Hematopoietic multipotent progenitor cell treated with erythropoietin and hydrocortisone succinate and interleukin-3 and kit ligand, for 8 days (in vitro differentiated cells): ENCODE measurements at regions not wholly inside any gene's neighbourhood (a gene's known extent, or its start where the extent isn't known, plus 50 kb on each side); places are given as distances from the start of the nearest gene placed in this dataset.
"Not testable (repeated sequence)": the region's sequence is repeated elsewhere in the genome, so short reads cannot be mapped to it uniquely, and the experiment has no call there.

ENCODE experiments used
- DNase-seq: peaks from one replicate; pipeline ENCODE4 v3.0.0-alpha.2; 2015

DNA sequence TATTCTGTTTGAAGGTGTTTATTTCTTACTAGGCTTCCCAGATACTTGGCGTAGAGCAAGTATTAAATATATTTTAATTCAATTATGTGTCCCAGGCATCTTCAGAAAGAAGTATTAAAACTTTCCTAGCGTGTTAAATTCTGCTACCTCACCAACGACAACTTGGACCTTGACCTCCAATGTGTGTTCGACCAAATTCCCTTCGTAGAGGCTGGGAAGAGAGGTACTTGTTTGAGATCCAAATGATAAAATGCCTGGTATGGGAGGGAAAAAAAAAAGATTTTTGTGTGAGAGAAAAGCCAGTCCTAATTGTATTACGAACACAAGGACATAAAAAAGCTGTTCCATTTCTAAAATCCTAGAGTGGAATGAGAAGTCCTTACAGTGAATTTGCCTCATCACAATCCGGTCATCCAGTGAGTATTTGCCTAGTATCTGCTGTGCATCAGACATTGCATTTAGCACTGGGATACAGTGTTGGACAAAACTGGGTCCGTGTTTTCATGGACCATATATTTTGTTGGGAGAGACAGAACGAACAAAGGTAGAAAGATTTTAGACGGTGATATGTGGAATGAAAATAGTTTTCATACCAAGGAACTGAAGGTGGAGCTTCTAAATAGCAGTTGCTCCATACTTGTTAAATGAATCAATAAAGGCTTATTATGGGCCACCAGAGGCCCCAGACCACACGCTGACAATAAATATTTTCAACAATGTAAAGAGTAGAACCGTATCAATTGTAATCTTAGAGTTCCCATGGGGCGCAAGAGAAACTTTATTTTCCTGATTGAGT is 103.1 kb downstream of the KIF4B start:
- no peak for DNase-seq

DNA sequence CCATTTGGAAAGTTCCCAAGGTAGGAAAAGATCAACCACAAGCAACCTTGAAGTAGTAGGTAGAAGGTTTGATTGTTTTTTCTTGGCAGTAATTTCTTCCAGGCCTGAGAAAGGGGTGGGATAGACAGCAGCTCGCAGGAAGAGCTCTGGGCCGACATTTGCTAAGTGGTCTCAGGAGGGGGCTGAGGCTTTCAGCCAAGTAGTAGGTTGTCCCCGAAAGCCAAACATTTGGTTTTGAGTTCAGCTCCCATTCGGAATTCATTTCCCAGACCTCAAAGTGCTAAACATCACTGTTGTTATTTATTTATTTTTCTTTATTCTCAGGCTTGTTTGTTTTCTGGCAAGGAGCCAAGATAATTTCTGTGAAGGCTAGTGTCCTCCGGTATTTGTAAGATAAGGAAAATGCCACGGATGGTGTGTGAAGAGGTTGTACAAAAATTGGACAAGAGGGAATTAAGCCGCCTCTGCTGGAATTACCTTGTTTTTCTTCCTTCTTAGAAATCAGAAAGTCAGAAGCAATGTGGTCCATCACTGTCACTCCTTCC is 112.1 kb downstream of the KIF4B start:
- no peak for DNase-seq

DNA sequence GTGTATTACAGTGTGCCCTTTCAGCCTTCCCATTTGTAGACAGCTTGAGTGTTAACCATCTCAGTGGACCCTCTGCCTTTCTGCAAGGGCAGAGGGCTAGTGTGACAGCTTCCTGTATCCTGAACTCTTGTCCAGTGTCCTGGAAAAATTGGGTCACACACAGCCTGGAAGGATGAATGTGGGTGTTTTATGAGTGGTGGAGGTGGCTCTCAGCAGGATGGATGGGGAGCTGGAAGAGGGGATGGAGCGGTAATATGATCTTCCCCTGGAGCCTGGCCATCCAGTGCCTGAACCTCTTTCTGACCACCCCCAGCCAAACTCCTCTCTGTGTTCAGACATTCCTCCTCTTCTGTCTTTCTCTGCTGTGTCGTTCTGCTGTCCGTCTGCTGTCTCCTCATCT is 113.0 kb downstream of the KIF4B start:
- DNase-seq: no peak

DNA sequence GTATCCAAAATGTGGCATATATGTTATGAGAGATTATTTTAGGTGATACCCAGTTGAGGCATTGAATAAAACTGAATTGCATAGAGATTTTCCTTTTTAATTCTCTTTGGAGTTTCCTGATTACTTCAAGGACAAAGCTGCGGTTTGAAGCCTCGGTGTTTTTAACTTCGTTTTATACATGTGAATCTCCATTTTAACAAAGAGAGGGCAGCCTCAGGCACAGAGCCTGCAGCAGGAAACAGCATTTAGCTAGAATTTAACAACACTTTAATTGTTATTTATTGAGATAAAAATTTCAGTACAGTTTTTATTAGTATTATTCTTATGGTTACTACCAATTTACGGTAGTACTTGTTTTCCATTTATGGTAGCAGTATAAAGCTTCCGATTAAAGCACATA is 114.0 kb downstream of the KIF4B start:
- no peak for DNase-seq

DNA sequence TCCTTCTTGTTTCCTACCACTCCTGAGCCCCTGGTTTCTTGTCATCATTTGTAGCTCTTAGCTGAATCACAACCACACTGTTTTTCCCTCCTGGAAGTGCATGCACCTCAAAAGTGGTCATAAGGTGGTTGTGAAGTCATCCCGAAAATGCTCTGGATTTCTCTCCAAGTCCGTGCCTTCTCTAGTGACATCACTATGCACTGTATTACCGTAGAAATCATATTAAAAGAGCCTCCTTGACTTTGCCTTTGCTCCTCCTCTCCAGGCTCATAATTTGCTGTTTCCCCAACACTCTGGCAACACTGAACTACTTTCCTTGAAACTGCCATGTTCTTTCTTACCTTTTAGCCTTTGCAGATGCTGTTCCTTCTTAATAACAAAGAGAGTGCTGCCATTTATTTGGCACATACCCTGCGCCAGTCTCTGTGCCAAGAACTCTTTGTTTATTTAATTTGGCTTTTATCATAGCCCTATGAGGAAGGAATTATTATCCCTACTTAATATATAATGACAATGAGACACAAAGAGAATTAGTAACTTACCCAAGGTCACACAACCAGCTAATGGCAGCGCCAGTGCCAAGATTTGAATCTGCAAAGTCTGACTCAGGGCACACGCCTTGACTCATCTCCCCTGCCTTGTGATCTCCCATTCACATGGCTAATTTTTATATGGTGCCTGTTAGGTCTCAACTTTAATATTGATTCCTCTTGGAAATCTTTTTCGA is 115.4 kb downstream of the KIF4B start:
- DNase-seq: no peak

DNA sequence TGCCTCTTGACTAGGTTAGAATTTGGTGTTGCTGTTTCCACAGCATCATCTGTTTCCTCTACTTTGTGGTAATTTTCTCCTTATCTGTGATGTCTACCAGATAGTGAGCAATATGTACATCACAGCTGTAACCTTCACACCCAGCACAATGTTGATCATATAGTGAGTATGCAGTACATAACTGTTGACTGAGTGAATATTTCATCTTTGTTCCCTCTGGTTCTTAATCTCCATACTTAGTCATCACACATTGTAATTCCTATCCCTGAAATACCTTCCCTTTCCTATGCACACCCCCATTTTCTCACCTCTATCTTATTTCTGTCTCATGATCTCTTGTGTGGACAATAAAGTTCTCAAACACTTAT is 115.9 kb downstream of the KIF4B start:
- DNase-seq: no peak

DNA sequence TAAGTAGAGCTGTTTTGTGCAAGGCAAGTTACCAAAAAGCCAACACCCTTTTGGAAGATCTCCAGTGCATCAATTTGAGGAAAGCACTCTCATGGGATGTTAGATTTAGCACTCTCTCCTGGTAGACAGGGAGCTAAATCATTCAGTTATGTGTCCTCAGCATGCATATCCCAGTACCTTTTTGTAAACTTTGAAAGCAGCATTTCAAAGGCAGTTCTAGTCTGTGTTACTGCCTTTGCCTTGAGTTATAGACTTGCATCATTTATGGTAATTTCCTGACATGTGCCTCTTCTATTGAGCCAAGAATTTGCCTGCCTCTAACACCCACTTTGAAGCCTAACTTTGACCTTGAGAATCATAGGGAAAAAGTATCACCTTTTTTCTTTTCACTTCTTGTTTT is 120.6 kb downstream of the KIF4B start:
- no peak for DNase-seq

DNA sequence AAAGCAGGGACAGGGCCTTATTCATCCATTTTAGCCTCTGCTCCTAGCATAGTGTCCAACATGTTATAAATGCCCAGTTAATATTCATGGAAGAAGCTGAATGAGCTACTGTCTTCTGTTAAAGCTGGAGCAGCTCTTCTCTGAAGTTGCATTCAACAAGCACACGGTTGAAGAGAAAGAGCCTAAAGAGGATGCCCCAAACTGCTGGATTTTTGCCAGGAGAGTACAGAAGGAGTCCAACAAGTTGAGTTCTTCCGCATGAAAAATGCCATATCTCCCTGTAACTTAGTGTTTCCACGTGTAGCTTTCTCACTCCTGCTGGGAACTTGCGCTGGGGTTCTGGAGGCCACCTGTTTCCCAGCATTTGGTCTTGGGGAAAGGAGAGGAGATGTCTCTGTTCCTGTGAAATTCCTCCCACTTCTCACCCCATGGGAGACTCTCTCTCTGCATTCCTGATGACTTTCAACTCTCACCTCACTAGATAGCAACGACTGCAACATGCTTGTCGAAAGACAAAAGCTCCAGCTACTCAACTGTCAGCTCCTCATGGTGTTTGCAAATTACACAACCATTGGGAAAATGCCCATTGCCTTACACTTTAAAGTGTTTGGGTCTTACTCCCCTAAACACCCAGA is 122.8 kb downstream of the KIF4B start:
- DNase-seq: no peak

DNA sequence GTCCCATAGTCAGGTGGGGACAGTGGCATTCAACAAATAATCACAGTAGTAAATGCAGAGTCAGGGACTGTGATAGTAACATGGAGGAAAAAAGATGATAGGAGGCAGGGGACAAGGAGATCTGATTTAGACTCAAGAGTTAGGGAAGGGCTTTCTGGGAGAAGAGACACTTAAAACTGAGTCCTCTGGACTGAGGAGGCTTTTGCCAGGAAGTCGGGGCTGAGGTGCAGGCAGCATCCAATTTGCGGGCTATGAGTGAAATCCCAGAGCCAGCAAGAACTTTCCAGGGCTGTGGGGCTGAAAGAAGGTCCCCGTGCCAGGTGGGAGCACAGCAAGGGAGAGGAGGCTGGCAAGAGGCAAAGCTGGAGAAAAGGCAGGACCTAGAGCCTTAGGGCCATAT is 124.1 kb downstream of the KIF4B start:
- no peak for DNase-seq

DNA sequence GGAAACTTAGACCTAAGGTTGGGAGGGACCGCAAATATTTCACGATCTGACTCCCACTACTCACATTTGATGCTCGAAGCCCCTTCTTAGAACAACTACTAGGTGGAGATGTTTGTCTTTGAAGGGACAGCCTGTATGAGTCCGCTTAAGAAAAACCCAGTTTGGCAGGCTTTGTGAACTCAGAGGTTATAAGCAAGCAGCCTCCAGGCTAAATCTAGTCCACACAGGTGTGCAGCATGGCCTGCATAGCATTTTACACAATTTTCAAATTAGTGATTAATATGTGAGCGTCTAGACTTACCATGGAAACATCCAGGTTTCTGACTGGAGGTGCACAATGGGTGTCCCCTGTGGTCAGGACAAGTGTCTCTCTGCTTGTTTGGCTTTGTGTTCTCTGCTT is 127.1 kb downstream of the KIF4B start:
- no peak for DNase-seq

DNA sequence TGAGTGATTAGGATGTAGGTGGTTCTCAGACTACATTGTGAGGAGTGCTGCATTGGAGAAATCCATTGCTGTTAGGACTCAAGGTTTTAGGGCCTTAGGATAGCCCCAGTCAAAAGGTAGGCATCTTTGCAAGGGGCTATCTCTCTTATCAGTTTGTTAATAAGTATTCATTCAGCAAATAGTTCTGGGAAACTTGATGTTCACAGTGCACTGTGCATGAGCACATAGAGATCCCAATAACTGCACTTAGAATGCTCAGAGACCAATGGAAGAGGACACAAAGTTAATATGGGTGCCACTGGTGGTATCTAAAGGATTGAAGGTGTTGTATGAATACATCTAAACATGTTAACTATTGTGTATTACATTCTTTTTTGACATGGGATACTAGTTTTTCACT is 131.4 kb downstream of the KIF4B start:
- no peak for DNase-seq

DNA sequence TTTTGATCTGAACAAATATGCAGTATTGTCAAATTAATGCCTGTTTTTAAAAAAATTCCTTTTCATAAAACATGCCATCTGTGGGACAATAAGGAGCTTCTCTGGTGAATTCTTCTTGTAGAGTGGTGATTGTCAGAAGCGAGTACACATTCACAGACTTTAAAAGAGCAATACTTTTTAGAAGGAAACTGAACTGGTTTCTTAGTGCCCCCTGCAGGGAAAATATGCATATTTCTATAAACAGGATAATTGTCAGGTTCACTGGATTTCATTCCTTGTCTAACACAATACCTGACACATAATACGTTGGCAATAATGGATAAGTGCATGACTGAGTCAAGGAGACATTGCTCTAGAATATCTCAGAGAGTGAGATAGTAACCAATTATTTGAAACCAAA is 133.7 kb downstream of the KIF4B start:
- peak; percentile 7 for DNase-seq

DNA sequence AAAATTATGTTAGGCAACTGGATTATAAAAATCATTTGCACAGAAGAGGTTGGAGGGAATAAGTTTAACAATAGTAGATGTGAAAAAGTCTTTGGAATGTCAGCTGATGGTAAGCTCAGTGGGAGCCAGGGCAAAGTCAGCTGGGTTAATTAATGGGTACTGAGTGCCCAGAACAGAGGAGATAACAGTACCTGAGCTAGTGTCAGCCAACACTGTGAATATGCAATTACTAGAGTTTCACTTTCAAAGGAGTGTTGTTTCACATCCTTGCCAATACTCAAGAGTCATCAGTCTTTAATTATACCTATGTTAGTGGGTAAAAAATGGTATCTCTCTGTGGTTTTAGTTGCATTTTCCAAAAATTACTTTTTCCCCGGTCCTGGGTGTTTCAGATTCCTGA is 135.1 kb downstream of the KIF4B start:
- no peak for DNase-seq

DNA sequence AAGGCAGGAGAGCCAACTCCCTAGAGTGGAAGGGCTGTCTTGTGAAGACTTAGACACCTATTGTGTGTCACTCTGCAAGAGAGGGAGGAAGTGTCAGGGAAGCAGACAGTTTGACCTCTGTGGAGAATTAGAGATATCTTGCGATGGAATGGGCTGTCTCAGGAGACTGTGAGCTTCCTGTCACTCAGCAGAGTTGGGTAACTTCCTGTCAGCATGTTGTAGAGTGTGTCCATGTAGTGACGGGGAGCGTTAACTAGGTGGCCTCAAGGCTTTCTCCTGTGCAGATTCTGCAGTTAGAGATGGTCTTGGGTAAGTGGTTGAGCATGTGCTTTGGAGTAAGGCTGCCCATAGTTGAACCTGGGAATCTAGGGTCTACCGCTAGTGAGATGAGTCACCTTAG is 136.5 kb downstream of the KIF4B start:
- no peak for DNase-seq

DNA sequence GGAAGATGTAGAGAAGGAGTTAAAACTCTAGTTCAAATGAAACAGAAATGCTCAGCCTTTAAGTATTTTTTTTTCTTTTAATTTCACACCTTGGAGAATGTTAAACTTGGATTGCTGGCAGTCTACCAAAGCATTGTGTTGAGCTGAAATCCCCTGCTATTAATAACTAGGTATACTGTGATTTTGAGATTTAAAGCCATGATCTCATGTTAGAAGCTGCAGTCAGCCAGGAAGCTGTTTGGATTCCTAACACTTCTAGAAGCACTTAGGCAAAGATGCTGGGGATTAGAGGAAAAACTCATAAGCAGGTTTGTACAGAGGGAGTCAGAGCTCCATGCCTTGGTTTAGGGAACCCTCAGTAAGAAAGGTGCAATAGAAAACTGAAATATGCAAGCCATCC is 141.4 kb downstream of the KIF4B start:
- DNase-seq: no peak

DNA sequence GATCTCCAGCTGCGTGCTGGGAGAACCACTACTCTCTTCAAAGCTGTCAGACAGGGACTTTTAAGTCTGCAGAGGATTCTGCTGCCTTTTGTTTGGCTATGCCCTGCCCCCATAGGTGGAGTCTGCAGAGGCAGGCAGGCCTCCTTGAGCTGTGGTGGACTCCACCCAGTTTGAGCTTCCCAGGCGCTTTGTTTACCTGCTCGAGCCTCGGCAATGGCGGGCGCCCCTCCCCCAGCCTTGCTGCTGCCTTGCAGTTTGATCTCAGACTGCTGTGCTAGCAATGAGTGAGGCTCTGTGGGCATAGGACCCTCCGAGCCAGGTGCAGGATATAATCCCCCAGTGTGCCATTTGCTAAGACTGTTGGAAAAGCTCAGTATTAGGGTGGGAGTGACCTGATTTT is 149.5 kb downstream of the KIF4B start:
- not testable (repeated sequence) for DNase-seq

DNA sequence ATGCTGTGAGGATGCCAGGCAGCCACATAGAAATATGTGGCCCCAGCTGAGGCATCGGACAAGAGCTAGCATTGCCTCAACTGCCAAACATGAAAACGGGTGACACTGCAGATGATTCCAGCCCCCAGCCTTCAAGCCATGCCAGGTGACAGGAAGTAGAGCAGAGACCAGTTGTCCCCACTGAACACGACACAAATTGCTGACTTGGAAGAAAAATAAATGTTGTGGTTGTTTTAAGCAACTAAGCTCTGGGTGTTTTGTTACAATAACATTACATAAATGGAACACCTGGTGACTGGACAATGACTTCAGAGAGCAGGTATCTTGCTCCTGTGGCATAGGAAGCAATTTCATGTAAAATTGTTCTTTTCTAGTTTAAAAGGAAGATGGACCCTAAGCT is 154.2 kb downstream of the KIF4B start:
- DNase-seq: no peak

DNA sequence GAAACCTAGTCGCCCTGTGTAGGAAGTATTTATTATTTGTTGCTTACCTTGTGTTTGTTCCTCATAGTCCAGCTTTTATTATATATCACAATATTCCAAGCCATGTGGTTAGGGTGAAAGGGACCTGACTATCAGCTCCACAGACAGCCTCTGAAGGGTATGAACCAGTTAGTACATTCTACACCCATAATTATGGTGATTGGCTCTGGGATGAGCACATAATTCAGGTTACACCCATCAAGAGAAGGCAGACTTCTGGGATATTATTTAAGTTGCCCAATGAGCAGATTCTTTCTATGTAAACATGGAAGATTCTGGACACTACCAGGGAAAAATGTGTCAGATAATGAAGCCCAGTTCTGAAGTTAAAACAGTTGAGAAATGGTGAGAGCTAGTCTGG is 168.0 kb downstream of the KIF4B start:
- no peak for DNase-seq

DNA sequence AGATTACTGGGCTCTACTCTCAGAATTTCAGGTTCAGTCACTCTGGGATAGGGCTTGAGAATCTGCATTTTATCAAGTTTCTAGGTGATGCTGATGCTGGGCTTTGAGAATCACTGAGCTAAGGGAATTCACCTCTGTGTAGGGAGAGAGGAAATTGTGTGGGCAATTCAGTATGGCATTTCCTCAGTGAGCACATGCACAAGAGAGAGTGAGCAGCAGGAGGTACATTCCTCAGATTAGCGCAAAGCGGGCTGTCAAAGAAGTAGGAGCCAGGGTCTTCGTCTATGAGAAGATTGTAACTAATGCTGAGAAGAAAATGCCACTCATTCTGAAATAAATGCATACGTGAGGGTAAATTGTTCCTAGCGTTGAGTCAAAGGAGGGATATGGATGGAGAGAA is 175.9 kb downstream of the KIF4B start:
- no peak for DNase-seq

DNA sequence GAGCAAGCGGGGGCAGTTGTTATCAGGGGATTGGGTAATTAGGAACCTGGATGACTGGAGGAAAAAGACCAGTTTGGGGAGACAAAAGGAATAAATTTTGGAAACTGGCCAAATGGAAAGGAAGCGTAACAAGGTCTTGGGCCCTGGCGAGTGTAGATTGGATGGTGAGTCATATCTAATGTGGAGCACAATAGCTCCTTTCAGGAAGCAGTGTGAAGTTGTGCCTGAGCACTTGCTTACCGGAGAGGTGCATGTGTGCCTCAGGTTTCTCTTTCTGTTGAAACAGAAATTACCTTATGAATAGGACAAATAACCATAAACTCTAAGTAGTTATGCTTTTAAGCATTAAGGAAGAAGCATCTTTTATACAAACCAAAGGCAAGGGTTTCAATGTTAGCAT is 176.4 kb downstream of the KIF4B start:
- DNase-seq: no peak

DNA sequence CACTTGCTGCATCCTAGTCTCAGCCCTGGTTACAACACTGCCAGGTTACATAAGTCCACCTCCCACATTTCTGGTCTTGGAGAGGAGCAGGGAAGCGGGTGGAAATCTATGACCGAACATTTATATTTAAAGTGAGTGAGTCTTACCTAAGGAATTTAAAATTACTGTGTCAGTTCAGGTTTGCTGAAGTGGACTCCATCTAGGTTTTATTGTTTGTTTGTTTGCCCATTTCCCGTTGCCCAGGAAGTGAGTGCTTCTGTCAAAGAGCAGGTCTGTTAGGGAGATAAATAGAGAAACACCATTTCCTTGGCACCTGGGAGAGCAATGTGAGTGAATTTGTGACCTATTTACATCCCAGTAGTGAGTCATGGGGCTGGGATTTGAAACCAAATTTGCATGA is 179.5 kb downstream of the KIF4B start:
- no peak for DNase-seq

DNA sequence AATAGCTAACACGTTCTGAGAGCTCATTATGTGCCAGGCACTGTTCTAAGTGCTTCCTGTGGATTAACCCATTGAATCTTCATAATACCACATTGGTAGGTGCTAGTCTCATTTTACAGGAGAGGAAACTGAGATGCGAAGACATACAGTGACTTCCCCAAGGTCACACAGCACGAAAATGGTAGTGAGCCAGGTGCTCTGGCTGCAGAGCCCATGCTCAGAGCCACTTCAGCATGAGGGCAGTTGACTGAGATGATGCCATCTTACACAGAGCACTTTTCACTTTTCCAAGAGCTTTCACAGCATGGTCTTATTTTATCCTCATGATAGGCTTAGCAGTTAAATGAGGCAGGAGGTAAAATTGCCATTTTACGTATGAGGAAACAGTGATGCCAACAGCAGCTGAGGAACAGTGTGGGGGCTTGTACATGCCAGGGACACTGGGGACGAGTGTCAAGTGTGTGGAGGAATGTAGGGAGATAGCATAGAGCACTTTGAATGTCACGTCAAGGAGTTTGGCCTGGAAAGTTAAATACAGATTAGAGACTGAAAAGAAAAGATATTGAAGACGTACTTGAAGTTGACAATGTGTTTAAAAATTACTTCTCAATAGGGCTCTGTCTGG is 180.0 kb downstream of the KIF4B start:
- DNase-seq: no peak

DNA sequence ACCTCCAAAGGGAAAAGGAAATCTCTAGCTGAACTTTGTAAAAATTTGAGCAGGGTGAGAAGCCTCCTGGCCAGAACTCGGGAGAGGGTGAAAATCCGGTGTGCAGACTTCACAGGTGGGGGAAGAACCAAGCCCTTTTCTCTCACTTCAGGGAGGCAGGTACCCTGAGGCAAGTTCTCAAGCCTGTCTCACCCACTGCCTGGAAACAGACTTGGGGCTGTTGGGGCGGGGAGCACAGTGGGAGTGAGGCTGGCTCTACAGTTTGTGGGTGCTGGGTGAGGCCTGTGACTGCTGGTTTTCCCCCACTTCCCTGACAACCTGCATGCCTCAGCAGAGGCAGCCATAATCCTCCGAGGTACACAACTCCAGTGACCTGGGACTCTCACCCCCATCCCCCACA is 187.1 kb downstream of the KIF4B start:
- DNase-seq: no peak

DNA sequence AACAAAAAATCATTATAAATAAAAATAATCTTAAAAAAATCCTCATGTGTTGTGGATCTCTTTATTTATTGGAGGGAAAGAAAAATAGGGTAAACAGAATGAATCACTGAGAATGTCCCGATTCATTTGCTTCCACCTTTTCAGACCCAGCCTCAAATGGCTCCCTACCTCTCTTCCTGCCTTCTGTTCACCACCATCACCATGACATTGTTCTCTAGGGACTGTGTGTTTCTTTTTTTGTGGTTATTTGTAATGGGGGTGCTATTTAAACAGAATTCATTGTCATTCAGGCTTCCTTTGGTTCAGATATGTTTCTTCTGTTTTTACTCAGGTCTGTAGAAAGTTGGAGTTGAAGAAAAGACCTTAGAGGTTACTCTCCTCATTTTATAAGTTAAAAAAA is 198.2 kb downstream of the KIF4B start:
- DNase-seq: no peak
